ENCODE measurements at regions not wholly inside any gene's neighbourhood (a gene's known extent, or its start where the extent isn't known, plus 50 kb on each side); places are given as distances from the start of the nearest gene placed in this dataset.

DNA sequence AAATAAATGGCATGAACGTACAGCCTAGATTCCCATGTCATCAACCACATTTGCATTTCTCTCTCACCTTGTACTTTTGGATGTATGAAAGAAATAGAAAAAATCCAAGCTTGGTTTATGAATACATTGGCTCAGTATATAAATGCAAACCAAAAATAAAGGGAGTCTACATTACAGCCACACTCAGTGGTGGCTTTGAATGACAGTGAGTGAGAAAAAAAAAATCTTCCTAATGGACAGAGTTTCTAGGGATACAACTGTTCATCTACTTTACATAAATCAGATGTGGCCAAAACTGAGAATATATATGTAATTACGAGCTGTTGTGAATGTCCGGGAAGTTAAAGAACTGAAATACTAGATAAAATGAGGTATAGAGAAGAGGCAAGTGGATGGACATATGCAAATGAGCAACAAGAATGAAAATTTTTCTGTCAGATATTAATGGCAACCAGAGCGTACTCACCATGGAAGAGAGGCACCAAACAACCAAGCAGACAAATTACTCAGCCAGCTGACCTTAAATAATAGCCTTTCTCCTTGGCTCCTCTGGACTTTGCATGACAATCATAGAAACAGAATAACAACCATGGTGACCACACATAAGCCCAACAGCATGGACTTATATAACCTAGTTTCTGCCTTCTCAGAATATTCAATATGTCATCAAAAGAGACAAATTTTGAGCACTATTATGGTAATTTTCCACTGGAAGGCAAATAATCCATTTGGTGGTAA lies 1305.8 kb downstream of the OTOL1 start:
- no peaks in the 10 kb centered on the region for H3K36me3 ChIP-seq (ENCODE audit: insufficient read depth, low read length)
- no peak overlapping the region for H3K4me3 ChIP-seq (ENCODE audit: low read length)
- Mint-ChIP-seq H3K36me3 (ENCODE audit: low read depth) (no peaks in the 10 kb centered on the region), H3K4me3 (no peak overlapping the region), H3K27ac (no peak overlapping the region), H3K9me3 (no peaks in the 10 kb centered on the region), H3K4me1 (ENCODE audit: low read depth) (no peaks in the 10 kb centered on the region), H3K27me3 (no peaks in the 10 kb centered on the region)
- DNase-seq (no peak), ATAC-seq (ENCODE audit: poor library complexity) (no peak)
- no peaks in the 10 kb centered on the region for H3K4me1 ChIP-seq (ENCODE audit: insufficient read depth, low read length)
- ChIA-PET POLR2A (no interaction called here), CTCF (no interaction called here)
- intact Hi-C loops (cut with DNase I, micrococcal nuclease) = no loop called here
- H3K9me3 ChIP-seq (ENCODE audit: control insufficient read depth in 1 of 2, insufficient read depth in 1 of 2, low read length in 2 of 2) = no peaks in the 10 kb centered on the region
- H3K27me3 ChIP-seq (ENCODE audit: control insufficient read depth in 1 of 2, insufficient read depth in 2 of 2, low read length in 2 of 2) = no peaks in the 10 kb centered on the region
- no peak overlapping the region for H3K27ac ChIP-seq (ENCODE audit: low read depth in 1 of 2, low read length in 2 of 2)
- TF ChIP-seq, protein P1, sequence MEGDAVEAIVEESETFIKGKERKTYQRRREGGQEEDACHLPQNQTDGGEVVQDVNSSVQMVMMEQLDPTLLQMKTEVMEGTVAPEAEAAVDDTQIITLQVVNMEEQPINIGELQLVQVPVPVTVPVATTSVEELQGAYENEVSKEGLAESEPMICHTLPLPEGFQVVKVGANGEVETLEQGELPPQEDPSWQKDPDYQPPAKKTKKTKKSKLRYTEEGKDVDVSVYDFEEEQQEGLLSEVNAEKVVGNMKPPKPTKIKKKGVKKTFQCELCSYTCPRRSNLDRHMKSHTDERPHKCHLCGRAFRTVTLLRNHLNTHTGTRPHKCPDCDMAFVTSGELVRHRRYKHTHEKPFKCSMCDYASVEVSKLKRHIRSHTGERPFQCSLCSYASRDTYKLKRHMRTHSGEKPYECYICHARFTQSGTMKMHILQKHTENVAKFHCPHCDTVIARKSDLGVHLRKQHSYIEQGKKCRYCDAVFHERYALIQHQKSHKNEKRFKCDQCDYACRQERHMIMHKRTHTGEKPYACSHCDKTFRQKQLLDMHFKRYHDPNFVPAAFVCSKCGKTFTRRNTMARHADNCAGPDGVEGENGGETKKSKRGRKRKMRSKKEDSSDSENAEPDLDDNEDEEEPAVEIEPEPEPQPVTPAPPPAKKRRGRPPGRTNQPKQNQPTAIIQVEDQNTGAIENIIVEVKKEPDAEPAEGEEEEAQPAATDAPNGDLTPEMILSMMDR (IDR thresholded peaks at IDR 0.05) = no peak

DNA sequence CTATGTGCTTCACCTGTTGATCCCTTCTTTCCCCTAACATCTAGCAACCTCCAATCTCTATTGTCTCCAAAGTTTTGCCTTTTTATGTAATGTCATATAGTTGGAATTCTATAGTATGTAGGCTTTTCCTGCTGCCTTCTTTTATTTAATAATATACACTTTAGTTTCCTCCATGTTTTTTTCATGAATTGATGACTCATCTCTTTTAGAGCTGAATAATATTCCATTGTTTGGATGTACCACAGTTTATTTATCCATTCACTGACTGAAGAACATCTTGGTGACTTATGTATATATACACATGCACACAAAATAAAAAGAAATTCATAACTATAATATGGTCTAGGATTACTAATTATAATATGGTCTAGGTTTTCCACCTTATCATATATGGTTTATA lies 1314.2 kb downstream of the OTOL1 start:
- TF ChIP-seq, protein P1 (IDR thresholded peaks at IDR 0.05) = no peak
- Histone ChIP-seq H3K27me3 (ENCODE audit: control insufficient read depth in 1 of 2, insufficient read depth in 2 of 2, low read length in 2 of 2) (no peaks in the 10 kb centered on the region), H3K36me3 (ENCODE audit: insufficient read depth, low read length) (no peaks in the 10 kb centered on the region), H3K27ac (ENCODE audit: low read depth in 1 of 2, low read length in 2 of 2) (no peak overlapping the region), H3K4me3 (ENCODE audit: low read length) (no peak overlapping the region), H3K9me3 (ENCODE audit: control insufficient read depth in 1 of 2, insufficient read depth in 1 of 2, low read length in 2 of 2) (no peaks in the 10 kb centered on the region), H3K4me1 (ENCODE audit: insufficient read depth, low read length) (no peaks in the 10 kb centered on the region)
- H3K27ac Mint-ChIP-seq = no peak overlapping the region
- H3K27me3 Mint-ChIP-seq = no peaks in the 10 kb centered on the region
- H3K36me3 Mint-ChIP-seq (ENCODE audit: low read depth) = no peaks in the 10 kb centered on the region
- CTCF ChIA-PET = no interaction called here
- ATAC-seq (ENCODE audit: poor library complexity) = no peak
- POLR2A ChIA-PET = no interaction called here
- intact Hi-C loops (cut with DNase I, micrococcal nuclease) = no loop called here
- H3K9me3 Mint-ChIP-seq = no peaks in the 10 kb centered on the region
- no peak overlapping the region for H3K4me3 Mint-ChIP-seq
- H3K4me1 Mint-ChIP-seq (ENCODE audit: low read depth) = no peaks in the 10 kb centered on the region
- DNase-seq = no peak

DNA sequence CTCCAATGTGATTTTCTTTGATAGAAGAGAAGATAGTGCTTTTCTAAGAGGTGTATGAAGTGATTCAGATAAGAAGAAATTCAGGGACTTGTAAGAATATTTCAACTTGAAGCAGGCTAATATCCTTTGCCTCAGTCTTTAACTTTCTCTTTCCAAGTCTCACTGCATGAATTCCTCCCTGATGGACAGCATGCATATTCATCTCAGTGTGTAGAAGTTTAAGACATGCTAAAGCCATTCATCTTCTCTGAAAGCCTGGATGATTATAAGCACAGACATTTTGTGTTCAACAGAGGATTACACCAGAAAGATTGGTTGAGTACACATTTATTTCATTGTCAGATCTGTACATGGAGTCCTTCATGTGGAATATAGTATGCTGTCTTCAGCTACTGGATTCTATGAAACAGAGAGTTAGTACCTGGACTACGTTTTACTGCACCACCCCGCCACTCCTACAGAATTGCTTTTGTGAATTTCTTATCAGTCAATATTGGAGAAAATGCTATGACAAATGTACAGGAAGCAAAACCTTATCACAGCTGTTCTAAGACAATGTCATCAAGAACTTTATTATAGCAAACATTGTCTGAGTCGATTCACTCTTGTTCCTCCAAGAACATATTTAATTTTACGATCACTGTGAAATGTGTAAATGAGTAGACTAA lies 1346.1 kb downstream of the OTOL1 start:
- intact Hi-C loops (cut with DNase I, micrococcal nuclease) = no loop called here
- Histone ChIP-seq H3K36me3 (ENCODE audit: insufficient read depth, low read length) (no peaks in the 10 kb centered on the region), H3K9me3 (ENCODE audit: control insufficient read depth in 1 of 2, insufficient read depth in 1 of 2, low read length in 2 of 2) (no peaks in the 10 kb centered on the region), H3K27me3 (ENCODE audit: control insufficient read depth in 1 of 2, insufficient read depth in 2 of 2, low read length in 2 of 2) (no peaks in the 10 kb centered on the region), H3K4me3 (ENCODE audit: low read length) (no peak overlapping the region), H3K4me1 (ENCODE audit: insufficient read depth, low read length) (no peaks in the 10 kb centered on the region), H3K27ac (ENCODE audit: low read depth in 1 of 2, low read length in 2 of 2) (no peak overlapping the region)
- CTCF ChIA-PET = no interaction called here
- no peak for ATAC-seq (ENCODE audit: poor library complexity)
- DNase-seq = no peak
- H3K27ac Mint-ChIP-seq = no peak overlapping the region
- no peaks in the 10 kb centered on the region for H3K36me3 Mint-ChIP-seq (ENCODE audit: low read depth)
- no peak overlapping the region for H3K4me3 Mint-ChIP-seq
- POLR2A ChIA-PET = no interaction called here
- no peaks in the 10 kb centered on the region for H3K9me3 Mint-ChIP-seq
- no peaks in the 10 kb centered on the region for H3K4me1 Mint-ChIP-seq (ENCODE audit: low read depth)
- TF ChIP-seq, protein P1 (IDR thresholded peaks at IDR 0.05) = no peak
- H3K27me3 Mint-ChIP-seq = no peaks in the 10 kb centered on the region

All from CD4-positive, alpha-beta T cell (primary cell).